ENCODE measurements at regions not wholly inside any gene's neighbourhood (a gene's known extent, or its start where the extent isn't known, plus 50 kb on each side); places are given as distances from the start of the nearest gene placed in this dataset.

- POLR2A ChIA-PET = no interaction called here
- Histone ChIP-seq H3K27ac (ENCODE audit: low read length) (no peak overlapping the region), H3K4me3 (ENCODE audit: control insufficient read depth in 1 of 2, extremely low read depth in 1 of 2, low read length in 1 of 2) (no peak overlapping the region), H3K27me3 (replicated peaks in 1 of 2; ENCODE audit: control insufficient read depth in 2 of 2, extremely low read depth in 1 of 2, insufficient read depth in 2 of 2, low read length in 1 of 2) (no peaks in the 10 kb centered on the region), H3K9me3 (no peaks in the 10 kb centered on the region), H3K36me3 (ENCODE audit: control insufficient read depth in 2 of 2, extremely low read depth in 1 of 2, insufficient read depth in 1 of 2, low read length in 1 of 2) (no peaks in the 10 kb centered on the region), H3K4me1 (ENCODE audit: control insufficient read depth in 1 of 2, extremely low read depth in 1 of 2, insufficient read depth in 2 of 2, low read length in 2 of 2) (no peaks in the 10 kb centered on the region)
- no peaks in the 10 kb centered on the region for H3K27me3 Mint-ChIP-seq
- CTCF ChIA-PET = no interaction called here
- no peak overlapping the region for H3K27ac Mint-ChIP-seq
- H3K36me3 Mint-ChIP-seq = no peaks in the 10 kb centered on the region
- H3K9me3 Mint-ChIP-seq = no peaks in the 10 kb centered on the region
- DNase-seq (no peak), ATAC-seq (replicated peaks in 1 of 4) (no peak)
- no peaks in the 10 kb centered on the region for H3K4me1 Mint-ChIP-seq
- H3K4me3 Mint-ChIP-seq = no peak overlapping the region
- WGBS (ENCODE audit: insufficient coverage) = 80% methylated on average over 3 of the region's 8 CpGs
Observed at GRCh38 chr13:106063591-106064313, 471.7 kb downstream of the EFNB2 start.

- ATAC-seq (replicated peaks in 1 of 4) (no peak), DNase-seq (no peak)
- 81% methylated on average over 7 of the region's 11 CpGs for WGBS (ENCODE audit: insufficient coverage)
- Mint-ChIP-seq H3K27me3 (no peaks in the 10 kb centered on the region), H3K4me3 (no peak overlapping the region), H3K9me3 (no peaks in the 10 kb centered on the region), H3K27ac (no peak overlapping the region), H3K4me1 (no peaks in the 10 kb centered on the region), H3K36me3 (no peaks in the 10 kb centered on the region)
- Histone ChIP-seq H3K4me3 (ENCODE audit: control insufficient read depth in 1 of 2, extremely low read depth in 1 of 2, low read length in 1 of 2) (no peak overlapping the region), H3K36me3 (ENCODE audit: control insufficient read depth in 2 of 2, extremely low read depth in 1 of 2, insufficient read depth in 1 of 2, low read length in 1 of 2) (no peaks in the 10 kb centered on the region), H3K9me3 (no peaks in the 10 kb centered on the region), H3K27ac (ENCODE audit: low read length) (no peak overlapping the region), H3K4me1 (ENCODE audit: control insufficient read depth in 1 of 2, extremely low read depth in 1 of 2, insufficient read depth in 2 of 2, low read length in 2 of 2) (no peaks in the 10 kb centered on the region), H3K27me3 (replicated peaks in 1 of 2; ENCODE audit: control insufficient read depth in 2 of 2, extremely low read depth in 1 of 2, insufficient read depth in 2 of 2, low read length in 1 of 2) (no peaks in the 10 kb centered on the region)
- CTCF ChIA-PET = no interaction called here
- POLR2A ChIA-PET = no interaction called here
Observed at GRCh38 chr13:106061781-106062180, 473.7 kb downstream of the EFNB2 start.

- DNase-seq (no peak), ATAC-seq (replicated peaks in 1 of 4) (no peak)
- POLR2A ChIA-PET = interaction anchor here in 1 of 2 donors (0.6 kb wide), 1 partner anchor 28 kb away, joined by 4 read pairs; no protein-coding TSS in a partner anchor
- Mint-ChIP-seq H3K4me3 (no peak overlapping the region), H3K9me3 (no peaks in the 10 kb centered on the region), H3K36me3 (no peaks in the 10 kb centered on the region), H3K27me3 (peaks cover 0 to 5% of the 10 kb centered on the region in 2 donors), H3K27ac (no peak overlapping the region), H3K4me1 (no peaks in the 10 kb centered on the region)
- H3K4me3 ChIP-seq (ENCODE audit: control insufficient read depth in 1 of 2, extremely low read depth in 1 of 2, low read length in 1 of 2) = no peak overlapping the region
- H3K27ac ChIP-seq (ENCODE audit: low read length) = no peak overlapping the region
- no peaks in the 10 kb centered on the region for H3K36me3 ChIP-seq (ENCODE audit: control insufficient read depth in 2 of 2, extremely low read depth in 1 of 2, insufficient read depth in 1 of 2, low read length in 1 of 2)
- WGBS (ENCODE audit: insufficient coverage) = 93% methylated on average over 2 of the region's 2 CpGs
- CTCF ChIA-PET = no interaction called here
- H3K9me3 ChIP-seq = no peaks in the 10 kb centered on the region
- no peaks in the 10 kb centered on the region for H3K27me3 ChIP-seq (replicated peaks in 1 of 2; ENCODE audit: control insufficient read depth in 2 of 2, extremely low read depth in 1 of 2, insufficient read depth in 2 of 2, low read length in 1 of 2)
- H3K4me1 ChIP-seq (ENCODE audit: control insufficient read depth in 1 of 2, extremely low read depth in 1 of 2, insufficient read depth in 2 of 2, low read length in 2 of 2) = no peaks in the 10 kb centered on the region
Observed at GRCh38 chr13:106056851-106057250, 478.6 kb downstream of the EFNB2 start.

- ATAC-seq (replicated peaks in 1 of 4) = no peak
- CTCF ChIA-PET = no interaction called here
- Mint-ChIP-seq H3K27me3 (peaks cover 0 to 5% of the 10 kb centered on the region in 2 donors), H3K36me3 (no peaks in the 10 kb centered on the region), H3K27ac (no peak overlapping the region), H3K9me3 (no peaks in the 10 kb centered on the region), H3K4me3 (no peak overlapping the region), H3K4me1 (no peaks in the 10 kb centered on the region)
- WGBS (ENCODE audit: insufficient coverage) = 80% methylated on average over 5 of the region's 8 CpGs
- Histone ChIP-seq H3K4me1 (ENCODE audit: control insufficient read depth in 1 of 2, extremely low read depth in 1 of 2, insufficient read depth in 2 of 2, low read length in 2 of 2) (no peaks in the 10 kb centered on the region), H3K4me3 (ENCODE audit: control insufficient read depth in 1 of 2, extremely low read depth in 1 of 2, low read length in 1 of 2) (no peak overlapping the region), H3K36me3 (ENCODE audit: control insufficient read depth in 2 of 2, extremely low read depth in 1 of 2, insufficient read depth in 1 of 2, low read length in 1 of 2) (no peaks in the 10 kb centered on the region), H3K27ac (ENCODE audit: low read length) (no peak overlapping the region), H3K27me3 (replicated peaks in 1 of 2; ENCODE audit: control insufficient read depth in 2 of 2, extremely low read depth in 1 of 2, insufficient read depth in 2 of 2, low read length in 1 of 2) (no peaks in the 10 kb centered on the region), H3K9me3 (no peaks in the 10 kb centered on the region)
- POLR2A ChIA-PET = interaction anchor here in 1 of 2 donors (0.6 kb wide), 1 partner anchor 322 kb away, joined by 3 read pairs; no protein-coding TSS in a partner anchor
- no peak for DNase-seq
Observed at GRCh38 chr13:106052200-106052767, 483.2 kb downstream of the EFNB2 start.

- no peaks in the 10 kb centered on the region for H3K36me3 Mint-ChIP-seq
- no peaks in the 10 kb centered on the region for H3K9me3 Mint-ChIP-seq
- CTCF ChIA-PET = interaction anchor here in 1 of 2 donors (0.5 kb wide), 1 partner anchor 24 kb away, joined by 3 read pairs; no protein-coding TSS in a partner anchor
- peaks cover 0 to 1% of the 10 kb centered on the region in 2 donors for H3K27me3 Mint-ChIP-seq
- Histone ChIP-seq H3K4me3 (ENCODE audit: control insufficient read depth in 1 of 2, extremely low read depth in 1 of 2, low read length in 1 of 2) (no peak overlapping the region), H3K27ac (ENCODE audit: low read length) (no peak overlapping the region), H3K36me3 (ENCODE audit: control insufficient read depth in 2 of 2, extremely low read depth in 1 of 2, insufficient read depth in 1 of 2, low read length in 1 of 2) (no peaks in the 10 kb centered on the region), H3K4me1 (ENCODE audit: control insufficient read depth in 1 of 2, extremely low read depth in 1 of 2, insufficient read depth in 2 of 2, low read length in 2 of 2) (no peaks in the 10 kb centered on the region), H3K27me3 (replicated peaks in 1 of 2; ENCODE audit: control insufficient read depth in 2 of 2, extremely low read depth in 1 of 2, insufficient read depth in 2 of 2, low read length in 1 of 2) (no peaks in the 10 kb centered on the region), H3K9me3 (no peaks in the 10 kb centered on the region)
- 77% methylated on average over 4 of the region's 5 CpGs for WGBS (ENCODE audit: insufficient coverage)
- POLR2A ChIA-PET = no interaction called here
- ATAC-seq (replicated peaks in 1 of 4) = no peak
- no peaks in the 10 kb centered on the region for H3K4me1 Mint-ChIP-seq
- no peak overlapping the region for H3K27ac Mint-ChIP-seq
- no peak overlapping the region for H3K4me3 Mint-ChIP-seq
- DNase-seq = no peak
Observed at GRCh38 chr13:106049171-106049570, 486.3 kb downstream of the EFNB2 start.

DNA sequence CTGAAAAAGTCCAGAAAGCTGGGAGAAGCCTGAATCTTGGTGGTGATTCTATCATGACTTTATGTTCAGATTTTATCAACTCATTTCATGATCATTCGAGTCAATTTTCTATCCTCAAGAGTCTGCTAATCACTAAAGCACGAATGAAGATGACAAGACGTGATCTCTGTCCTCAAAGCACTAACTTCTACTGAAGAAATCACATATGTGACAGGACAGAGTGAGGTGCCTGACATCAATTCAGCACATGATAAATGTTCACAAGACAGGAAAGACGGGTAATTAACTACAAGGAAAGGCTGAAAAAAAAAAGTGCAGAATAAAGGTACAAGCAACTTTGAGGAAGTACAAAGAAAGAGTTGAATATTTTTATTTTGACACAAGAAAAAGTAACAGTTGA lies 487.1 kb downstream of the EFNB2 start:
- H3K27me3 Mint-ChIP-seq = no peaks in the 10 kb centered on the region
- H3K9me3 Mint-ChIP-seq = no peaks in the 10 kb centered on the region
- ATAC-seq (replicated peaks in 1 of 4) = no peak
- no peak overlapping the region for H3K4me3 Mint-ChIP-seq
- H3K36me3 Mint-ChIP-seq = no peaks in the 10 kb centered on the region
- no peaks in the 10 kb centered on the region for H3K4me1 Mint-ChIP-seq
- H3K36me3 ChIP-seq (ENCODE audit: control insufficient read depth in 2 of 2, extremely low read depth in 1 of 2, insufficient read depth in 1 of 2, low read length in 1 of 2) = no peaks in the 10 kb centered on the region
- H3K27me3 ChIP-seq (replicated peaks in 1 of 2; ENCODE audit: control insufficient read depth in 2 of 2, extremely low read depth in 1 of 2, insufficient read depth in 2 of 2, low read length in 1 of 2) = no peaks in the 10 kb centered on the region
- no peak overlapping the region for H3K27ac ChIP-seq (ENCODE audit: low read length)
- no peaks in the 10 kb centered on the region for H3K4me1 ChIP-seq (ENCODE audit: control insufficient read depth in 1 of 2, extremely low read depth in 1 of 2, insufficient read depth in 2 of 2, low read length in 2 of 2)
- H3K27ac Mint-ChIP-seq = no peak overlapping the region
- ChIA-PET CTCF (no interaction called here), POLR2A (no interaction called here)
- WGBS (ENCODE audit: insufficient coverage) = 43% methylated on average over 1 of the region's 4 CpGs
- no peak overlapping the region for H3K4me3 ChIP-seq (ENCODE audit: control insufficient read depth in 1 of 2, extremely low read depth in 1 of 2, low read length in 1 of 2)
- H3K9me3 ChIP-seq = no peaks in the 10 kb centered on the region
- no peak for DNase-seq
